Neural cell (in vitro differentiated cells): ENCODE measurements at regions not wholly inside any gene's neighbourhood (a gene's known extent, or its start where the extent isn't known, plus 50 kb on each side); places are given as distances from the start of the nearest gene placed in this dataset.

ENCODE experiments used
- H2AFZ ChIP-seq: fragments of 200-600, 300-800 bp; sonication (generic), shearing (Covaris generic); 2 replicates; pipeline ENCODE4 v1.6.0; 2014; ENCODE audit warnings: low read depth, mild to moderate bottlenecking, antibody characterized with exemption, low read length, moderate library complexity
- H3F3A ChIP-seq: fragments of 200-600 bp; shearing (Covaris generic); 2 replicates; pipeline ENCODE4 v1.6.1; 2016; ENCODE audit warnings: mild to moderate bottlenecking, moderate library complexity, mixed read lengths, antibody characterized with exemption, low read length; ENCODE audit not compliant: insufficient read depth, poor library complexity, severe bottlenecking
- H3K27ac ChIP-seq: fragments of 200-600, 300-800 bp; sonication (generic), shearing (Covaris generic); 2 replicates; pipeline ENCODE4 v1.5.1; 2014; ENCODE audit warnings: mild to moderate bottlenecking, low read length, moderate library complexity
- H3K27me3 ChIP-seq: fragments of 300-800, 200-600 bp; sonication (generic), shearing (Covaris generic); 2 replicates; pipeline ENCODE4 v1.6.0; 2014; ENCODE audit warnings: mild to moderate bottlenecking, low read depth, low read length, moderate library complexity; ENCODE audit not compliant: insufficient read depth
- H3K36me3 ChIP-seq: fragments of 300-800, 200-600 bp; sonication (generic), shearing (Covaris generic); 2 replicates; pipeline ENCODE4 v1.5.1; 2014; ENCODE audit warnings: mild to moderate bottlenecking, antibody characterized with exemption, low read length, moderate library complexity; ENCODE audit not compliant: insufficient read depth
- H3K4me2 ChIP-seq: fragments of 300-800, 200-600 bp; sonication (generic), shearing (Covaris generic); 2 replicates; pipeline ENCODE4 v1.6.0; 2014; ENCODE audit warnings: mild to moderate bottlenecking, low read length
- H3K4me3 ChIP-seq: fragments of 300-800, 200-600 bp; sonication (generic), shearing (Covaris generic); 2 replicates; pipeline ENCODE4 v1.5.1; 2014; ENCODE audit warnings: mild to moderate bottlenecking, low read length, moderate library complexity
- H3K79me2 ChIP-seq: fragments of 200-600 bp; shearing (Covaris generic); replicated peaks from 2 replicates; pipeline ENCODE4 v1.6.0; 2014; ENCODE audit warnings: mild to moderate bottlenecking, low read length, moderate library complexity; ENCODE audit not compliant: insufficient read depth
- H3K9ac ChIP-seq: fragments of 300-800, 200-600 bp; sonication (generic), shearing (Covaris generic); 2 replicates; pipeline ENCODE4 v1.6.1; 2016; ENCODE audit warnings: mild to moderate bottlenecking, low read length, mixed read lengths
- H3K9me2 ChIP-seq: fragments of 200-600 bp; shearing (Covaris generic); 2 replicates; pipeline ENCODE4 v1.6.1; 2016; ENCODE audit warnings: mild to moderate bottlenecking, low read length, mixed read lengths; ENCODE audit not compliant: insufficient read depth
- H3K9me3 ChIP-seq: fragments of 200-600, 300-800 bp; sonication (generic), shearing (Covaris generic); 2 replicates; pipeline ENCODE4 v1.6.1; 2016; ENCODE audit warnings: mild to moderate bottlenecking, mixed run types, low read length, moderate library complexity, mixed read lengths
- H4K20me1 ChIP-seq: fragments of 200-600 bp; shearing (Covaris generic); 2 replicates; pipeline ENCODE4 v1.6.1; 2016; ENCODE audit warnings: mild to moderate bottlenecking, mixed run types; ENCODE audit not compliant: insufficient read depth
- CTCF ChIP-seq: fragments of 450-650 bp; IDR thresholded peaks from 2 replicates; pipeline ENCODE4 v1.5.1; 2014; ENCODE audit warnings: antibody characterized with exemption, mild to moderate bottlenecking, moderate library complexity; ENCODE audit not compliant: poor library complexity, severe bottlenecking
- EP300 ChIP-seq: fragments of 450-650 bp; conservative IDR thresholded peaks from 2 replicates; pipeline ENCODE4 v1.6.1; 2014; ENCODE audit warnings: antibody characterized with exemption, mild to moderate bottlenecking, moderate library complexity; ENCODE audit not compliant: poor library complexity, severe bottlenecking
- EZH2 ChIP-seq: fragments of 200-600, 300-800 bp; shearing (Covaris generic), sonication (generic); IDR thresholded peaks from 2 replicates; pipeline ENCODE4 v1.6.1; 2014; ENCODE audit warnings: antibody characterized with exemption, low read length, borderline replicate concordance, mild to moderate bottlenecking; ENCODE audit not compliant: insufficient read depth, poor library complexity, severe bottlenecking
- MXI1 ChIP-seq: fragments of 450-650 bp; conservative IDR thresholded peaks from 2 replicates; pipeline ENCODE4 v1.6.1; 2014; ENCODE audit warnings: antibody characterized with exemption, mild to moderate bottlenecking; ENCODE audit not compliant: poor library complexity, severe bottlenecking
- POLR2AphosphoS5 ChIP-seq: IDR thresholded peaks from 2 replicates; pipeline ENCODE4 v1.6.1; 2012
- RAD21 ChIP-seq: fragments of 450-650 bp; conservative IDR thresholded peaks from 2 replicates; pipeline ENCODE4 v1.6.1; 2014; ENCODE audit warnings: antibody characterized with exemption, mild to moderate bottlenecking, moderate library complexity
- SMC3 ChIP-seq: fragments of 450-650 bp; conservative IDR thresholded peaks from 2 replicates; pipeline ENCODE4 v1.6.1; 2014; ENCODE audit warnings: antibody characterized with exemption, mild to moderate bottlenecking, moderate library complexity; ENCODE audit not compliant: poor library complexity
- TAF1 ChIP-seq: IDR thresholded peaks from 2 replicates; pipeline ENCODE4 v1.6.1; 2012; ENCODE audit warnings: low read depth
- TF ChIP-seq, protein P1 (sequence below): IDR thresholded peaks from 2 replicates; pipeline ENCODE4 v1.6.1; 2012; ENCODE audit warnings: borderline replicate concordance

DNA sequence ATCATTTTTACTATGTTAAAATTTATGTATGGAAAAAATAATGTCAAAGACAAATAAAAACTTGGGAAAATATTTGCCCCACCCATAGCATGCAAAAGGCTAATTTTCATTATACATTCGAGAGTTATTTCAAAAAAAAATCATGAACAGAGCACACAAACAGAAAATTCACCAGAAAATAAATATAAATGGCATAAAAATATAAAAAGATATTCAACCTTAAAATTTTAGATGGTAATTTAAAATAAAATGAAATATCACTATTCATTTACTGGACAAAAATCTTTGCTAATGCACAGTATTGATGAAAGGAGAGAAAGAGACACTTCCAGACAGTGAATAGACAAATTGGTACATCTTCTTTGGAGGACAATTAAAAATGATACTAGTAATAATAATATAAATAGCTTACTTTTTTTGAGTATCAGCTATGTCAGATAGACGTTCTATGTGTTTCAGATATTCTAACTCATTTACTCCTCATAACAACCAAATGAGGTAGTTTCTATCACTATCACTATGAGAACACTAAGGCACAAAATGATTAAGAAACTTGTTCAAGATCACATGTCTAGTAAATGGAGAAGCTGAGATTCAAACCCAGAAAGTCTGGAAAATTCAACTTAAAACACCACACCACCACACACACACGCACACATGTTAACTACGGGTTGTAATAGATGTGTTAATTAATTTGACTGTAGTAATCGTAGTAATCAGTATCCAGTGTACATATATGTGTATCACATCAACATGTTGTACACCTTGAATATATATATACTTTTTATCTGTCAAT is 63.0 kb downstream of the CCDC71L start:
- no peak overlapping the region for H3K4me3 ChIP-seq

DNA sequence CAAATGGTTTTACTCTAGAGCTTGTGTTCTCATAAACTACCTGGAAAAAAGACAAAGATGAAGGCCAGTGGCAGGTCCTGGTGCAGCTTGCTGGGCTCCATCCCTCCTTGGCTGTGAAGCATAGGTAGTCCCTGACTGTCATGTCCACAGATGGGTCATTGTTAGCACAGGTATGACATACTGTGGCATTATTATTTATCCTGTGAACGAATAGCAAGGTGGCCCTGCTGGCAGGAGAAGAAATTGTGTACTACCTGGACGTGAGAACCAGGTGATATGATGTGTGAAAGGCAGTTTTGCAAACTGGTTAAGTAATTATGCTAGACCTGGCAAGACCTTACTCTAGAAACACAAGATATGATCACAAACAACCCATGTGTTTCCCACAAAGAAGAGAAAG is 63.9 kb downstream of the CCDC71L start:
- H4K20me1 ChIP-seq = no peaks in the 10 kb centered on the region
- H3K9me2 ChIP-seq = peaks cover 3% of the 10 kb centered on the region
- no peaks in the 10 kb centered on the region for H3K36me3 ChIP-seq
- no peak overlapping the region for H3K4me3 ChIP-seq
- TF ChIP-seq, protein P1, sequence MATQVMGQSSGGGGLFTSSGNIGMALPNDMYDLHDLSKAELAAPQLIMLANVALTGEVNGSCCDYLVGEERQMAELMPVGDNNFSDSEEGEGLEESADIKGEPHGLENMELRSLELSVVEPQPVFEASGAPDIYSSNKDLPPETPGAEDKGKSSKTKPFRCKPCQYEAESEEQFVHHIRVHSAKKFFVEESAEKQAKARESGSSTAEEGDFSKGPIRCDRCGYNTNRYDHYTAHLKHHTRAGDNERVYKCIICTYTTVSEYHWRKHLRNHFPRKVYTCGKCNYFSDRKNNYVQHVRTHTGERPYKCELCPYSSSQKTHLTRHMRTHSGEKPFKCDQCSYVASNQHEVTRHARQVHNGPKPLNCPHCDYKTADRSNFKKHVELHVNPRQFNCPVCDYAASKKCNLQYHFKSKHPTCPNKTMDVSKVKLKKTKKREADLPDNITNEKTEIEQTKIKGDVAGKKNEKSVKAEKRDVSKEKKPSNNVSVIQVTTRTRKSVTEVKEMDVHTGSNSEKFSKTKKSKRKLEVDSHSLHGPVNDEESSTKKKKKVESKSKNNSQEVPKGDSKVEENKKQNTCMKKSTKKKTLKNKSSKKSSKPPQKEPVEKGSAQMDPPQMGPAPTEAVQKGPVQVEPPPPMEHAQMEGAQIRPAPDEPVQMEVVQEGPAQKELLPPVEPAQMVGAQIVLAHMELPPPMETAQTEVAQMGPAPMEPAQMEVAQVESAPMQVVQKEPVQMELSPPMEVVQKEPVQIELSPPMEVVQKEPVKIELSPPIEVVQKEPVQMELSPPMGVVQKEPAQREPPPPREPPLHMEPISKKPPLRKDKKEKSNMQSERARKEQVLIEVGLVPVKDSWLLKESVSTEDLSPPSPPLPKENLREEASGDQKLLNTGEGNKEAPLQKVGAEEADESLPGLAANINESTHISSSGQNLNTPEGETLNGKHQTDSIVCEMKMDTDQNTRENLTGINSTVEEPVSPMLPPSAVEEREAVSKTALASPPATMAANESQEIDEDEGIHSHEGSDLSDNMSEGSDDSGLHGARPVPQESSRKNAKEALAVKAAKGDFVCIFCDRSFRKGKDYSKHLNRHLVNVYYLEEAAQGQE = no peak
- no peak for TF ChIP-seq POLR2AphosphoS5
- no peak for TF ChIP-seq EZH2
- TF ChIP-seq EP300 = no peak
- TF ChIP-seq MXI1 = no peak
- TF ChIP-seq RAD21 = no peak
- no peak for TF ChIP-seq CTCF
- no peak for TF ChIP-seq TAF1
- TF ChIP-seq SMC3 = no peak
- no peak overlapping the region for H3K9ac ChIP-seq
- no peak overlapping the region for H2AFZ ChIP-seq
- H3K27me3 ChIP-seq = no peaks in the 10 kb centered on the region
- no peak overlapping the region for H3K27ac ChIP-seq
- H3F3A ChIP-seq = no peaks in the 10 kb centered on the region
- no peaks in the 10 kb centered on the region for H3K9me3 ChIP-seq
- no peaks in the 10 kb centered on the region for H3K79me2 ChIP-seq
- H3K4me2 ChIP-seq = no peak overlapping the region

More for the DNA sequence above, 63.0 kb downstream of the CCDC71L start:
- Histone ChIP-seq H3F3A (no peaks in the 10 kb centered on the region), H3K4me2 (no peak overlapping the region), H3K79me2 (no peaks in the 10 kb centered on the region), H3K9me2 (peaks cover 3% of the 10 kb centered on the region), H3K27me3 (no peaks in the 10 kb centered on the region), H3K9ac (no peak overlapping the region), H4K20me1 (no peaks in the 10 kb centered on the region), H3K9me3 (no peaks in the 10 kb centered on the region), H3K27ac (no peak overlapping the region), H3K36me3 (no peaks in the 10 kb centered on the region), H2AFZ (no peak overlapping the region)
- no peak for TF ChIP-seq POLR2AphosphoS5
- no peak for TF ChIP-seq TAF1
- TF ChIP-seq SMC3 = no peak
- no peak for TF ChIP-seq EP300
- TF ChIP-seq MXI1 = no peak
